ENCODE measurements at regions not wholly inside any gene's neighbourhood (a gene's known extent, or its start where the extent isn't known, plus 50 kb on each side); places are given as distances from the start of the nearest gene placed in this dataset.

DNA sequence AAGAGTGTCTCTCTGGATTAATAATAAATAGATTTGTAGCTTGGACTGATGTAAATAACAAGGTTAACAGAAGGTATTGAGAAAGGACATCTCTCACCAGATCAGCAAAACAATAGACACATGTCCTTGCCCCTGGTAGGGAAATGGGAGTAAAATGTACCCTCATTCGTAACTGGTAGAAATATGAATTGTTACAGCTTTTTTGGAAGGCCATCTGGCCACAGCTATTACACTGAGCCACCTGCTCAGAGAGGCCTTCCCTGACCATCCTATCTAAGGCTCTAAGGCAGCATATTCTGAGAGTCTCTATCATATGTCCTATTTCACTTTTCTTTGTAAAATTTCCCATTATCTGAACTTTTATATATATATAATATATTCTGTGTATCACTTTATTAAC is 129.1 kb upstream of the MAP1B start:
- DNase-seq, result no peak
- in situ Hi-C loops (cut with MboI), result no loop called here
- Histone ChIP-seq H3K9me3 (ENCODE audit: low read depth) (no peaks in the 10 kb centered on the region), H3K27me3 (replicated peaks; ENCODE audit: insufficient read depth) (no peaks in the 10 kb centered on the region), H3K9me2 (ENCODE audit: insufficient read depth) (no peaks in the 10 kb centered on the region), H3K4me1 (ENCODE audit: insufficient read depth) (no peaks in the 10 kb centered on the region), H3K9ac (no peak overlapping the region), H2AFZ (no peak overlapping the region), H3K79me2 (ENCODE audit: insufficient read depth) (no peaks in the 10 kb centered on the region), H3K4me2 (ENCODE audit: unreplicated experiment) (no peak overlapping the region), H4K20me1 (ENCODE audit: insufficient read depth) (no peaks in the 10 kb centered on the region), H3F3A (ENCODE audit: insufficient read depth) (no peaks in the 10 kb centered on the region), H3K36me3 (ENCODE audit: low read depth) (no peaks in the 10 kb centered on the region), H3K4me3 (no peak overlapping the region), H3K27ac (no peak overlapping the region)
- 65 to 68% methylated on average over 1 of the region's 1 CpG for WGBS, 2 experiments (ENCODE audit: low coverage in 1 of 2, low lambda C conversion rate in 2 of 2, missing lambda C conversion rate in 2 of 2)
- TF ChIP-seq EZH2 (IDR thresholded peaks at IDR 0.05; ENCODE audit: insufficient read depth, poor library complexity, severe bottlenecking), result no peak
- no peak for TF ChIP-seq EZH2phosphoT487 (IDR thresholded peaks at IDR 0.05; ENCODE audit: insufficient read depth, low read depth)

- H2AFZ ChIP-seq, result no peak overlapping the region
- H3K36me3 ChIP-seq (ENCODE audit: low read depth), result no peaks in the 10 kb centered on the region
- no peak overlapping the region for H3K4me3 ChIP-seq
- TF ChIP-seq EZH2 (IDR thresholded peaks at IDR 0.05; ENCODE audit: insufficient read depth, poor library complexity, severe bottlenecking), result no peak
- TF ChIP-seq EZH2phosphoT487 (IDR thresholded peaks at IDR 0.05; ENCODE audit: insufficient read depth, low read depth), result no peak
- no peak overlapping the region for H3K9ac ChIP-seq
- no peak for DNase-seq
- no peaks in the 10 kb centered on the region for H3K27me3 ChIP-seq (replicated peaks; ENCODE audit: insufficient read depth)
- in situ Hi-C loops (cut with MboI), result no loop called here
- H3F3A ChIP-seq (ENCODE audit: insufficient read depth), result no peaks in the 10 kb centered on the region
- no peaks in the 10 kb centered on the region for H3K79me2 ChIP-seq (ENCODE audit: insufficient read depth)
- H3K27ac ChIP-seq, result no peak overlapping the region
- H3K9me3 ChIP-seq (ENCODE audit: low read depth), result no peaks in the 10 kb centered on the region
- H3K4me2 ChIP-seq (ENCODE audit: unreplicated experiment), result no peak overlapping the region
- no peaks in the 10 kb centered on the region for H3K9me2 ChIP-seq (ENCODE audit: insufficient read depth)
- H3K4me1 ChIP-seq (ENCODE audit: insufficient read depth), result no peaks in the 10 kb centered on the region
- 73 to 77% methylated on average over 2 of the region's 2 CpGs for WGBS, 2 experiments (ENCODE audit: low coverage in 1 of 2, low lambda C conversion rate in 2 of 2, missing lambda C conversion rate in 2 of 2)
- no peaks in the 10 kb centered on the region for H4K20me1 ChIP-seq (ENCODE audit: insufficient read depth)
Observed at GRCh38 chr5:71982717-71983395, 124.4 kb upstream of the MAP1B start.

GRCh38 chr5:71986101-71986500 is 121.2 kb upstream of the MAP1B start:
- no peaks in the 10 kb centered on the region for H3K4me1 ChIP-seq (ENCODE audit: insufficient read depth)
- no peaks in the 10 kb centered on the region for H3K79me2 ChIP-seq (ENCODE audit: insufficient read depth)
- H3F3A ChIP-seq (ENCODE audit: insufficient read depth), result no peaks in the 10 kb centered on the region
- no peaks in the 10 kb centered on the region; the same call in 1 of the 2 replicates for H4K20me1 ChIP-seq (ENCODE audit: insufficient read depth)
- no peaks in the 10 kb centered on the region for H3K27me3 ChIP-seq (replicated peaks; ENCODE audit: insufficient read depth)
- DNase-seq, result no peak
- H3K27ac ChIP-seq, result no peak overlapping the region
- TF ChIP-seq EZH2phosphoT487 (IDR thresholded peaks at IDR 0.05; ENCODE audit: insufficient read depth, low read depth) (no peak), EZH2 (IDR thresholded peaks at IDR 0.05; ENCODE audit: insufficient read depth, poor library complexity, severe bottlenecking) (no peak)
- H3K36me3 ChIP-seq (ENCODE audit: low read depth), result no peaks in the 10 kb centered on the region
- H3K9me3 ChIP-seq (ENCODE audit: low read depth), result no peaks in the 10 kb centered on the region
- no peak overlapping the region for H3K9ac ChIP-seq
- in situ Hi-C loops (cut with MboI), result no loop called here
- no peak overlapping the region for H2AFZ ChIP-seq
- no peak overlapping the region for H3K4me3 ChIP-seq
- no peak overlapping the region for H3K4me2 ChIP-seq (ENCODE audit: unreplicated experiment)
- H3K9me2 ChIP-seq (ENCODE audit: insufficient read depth), result no peaks in the 10 kb centered on the region
- WGBS, 2 experiments (ENCODE audit: low coverage in 1 of 2, low lambda C conversion rate in 2 of 2, missing lambda C conversion rate in 2 of 2), result 77 to 78% methylated on average over 2 of the region's 2 CpGs

GRCh38 chr5:71988808-71989207 is 118.5 kb upstream of the MAP1B start:
- in situ Hi-C loops (cut with MboI), result no loop called here
- no peaks in the 10 kb centered on the region for H3K4me1 ChIP-seq (ENCODE audit: insufficient read depth)
- H3K9me3 ChIP-seq (ENCODE audit: low read depth), result no peaks in the 10 kb centered on the region
- no peak overlapping the region for H2AFZ ChIP-seq
- H4K20me1 ChIP-seq (ENCODE audit: insufficient read depth), result no peaks in the 10 kb centered on the region; the same call in 1 of the 2 replicates
- no peaks in the 10 kb centered on the region for H3K79me2 ChIP-seq (ENCODE audit: insufficient read depth)
- no peak overlapping the region for H3K27ac ChIP-seq
- H3K9ac ChIP-seq, result no peak overlapping the region
- H3F3A ChIP-seq (ENCODE audit: insufficient read depth), result no peaks in the 10 kb centered on the region
- H3K4me2 ChIP-seq (ENCODE audit: unreplicated experiment), result no peak overlapping the region
- no peaks in the 10 kb centered on the region for H3K36me3 ChIP-seq (ENCODE audit: low read depth)
- H3K4me3 ChIP-seq, result no peak overlapping the region
- TF ChIP-seq EZH2 (IDR thresholded peaks at IDR 0.05; ENCODE audit: insufficient read depth, poor library complexity, severe bottlenecking), result no peak
- no peak for TF ChIP-seq EZH2phosphoT487 (IDR thresholded peaks at IDR 0.05; ENCODE audit: insufficient read depth, low read depth)
- WGBS, 2 experiments (ENCODE audit: low coverage in 1 of 2, low lambda C conversion rate in 2 of 2, missing lambda C conversion rate in 2 of 2), result 11 to 36% methylated on average over 1 of the region's 1 CpG
- H3K27me3 ChIP-seq (replicated peaks; ENCODE audit: insufficient read depth), result peaks cover 11% of the 10 kb centered on the region; the same call in 1 of the 2 replicates
- no peak for DNase-seq
- H3K9me2 ChIP-seq (ENCODE audit: insufficient read depth), result no peaks in the 10 kb centered on the region
